Astrocyte (in vitro differentiated cells and primary cell): ENCODE measurements at regions not wholly inside any gene's neighbourhood (a gene's known extent, or its start where the extent isn't known, plus 50 kb on each side); places are given as distances from the start of the nearest gene placed in this dataset.

Experiments used
- DNase-seq: peaks from one replicate; pipeline ENCODE4 v3.0.0-alpha.2; 2010; ENCODE audit warnings: low read depth
- FAIRE-seq: peaks from 2 replicates; lab custom pipeline; 2011; peaks lifted over from hg19 to GRCh38; lab: Jason Lieb, UNC
- H2AFZ ChIP-seq: 2 replicates; pipeline ENCODE4 v1.6.0; 2012; ENCODE audit warnings: low read depth, low read length, inconsistent platforms
- H3K27ac ChIP-seq: 2 replicates; pipeline ENCODE4 v1.5.1; 2011; ENCODE audit warnings: low read depth, low read length, inconsistent platforms
- H3K27me3 ChIP-seq: 2 replicates; pipeline ENCODE4 v1.6.0; 2011; ENCODE audit warnings: low read length, inconsistent platforms; ENCODE audit not compliant: insufficient read depth
- H3K36me3 ChIP-seq: 2 replicates; pipeline ENCODE4 v1.5.1; 2011; ENCODE audit warnings: low read length, inconsistent platforms; ENCODE audit not compliant: insufficient read depth
- H3K4me1 ChIP-seq: 2 replicates; pipeline ENCODE4 v1.5.1; 2011; ENCODE audit warnings: low read length, inconsistent platforms; ENCODE audit not compliant: insufficient read depth
- H3K4me2 ChIP-seq: 2 replicates; pipeline ENCODE4 v1.6.0; 2012; ENCODE audit warnings: low read length, inconsistent platforms
- H3K4me3 ChIP-seq: 2 replicates; pipeline ENCODE4 v1.5.1; 2011; ENCODE audit warnings: low read depth, mild to moderate bottlenecking, low read length, inconsistent platforms; ENCODE audit not compliant: insufficient read depth
- H3K79me2 ChIP-seq: 2 replicates; pipeline ENCODE4 v1.6.0; 2012; ENCODE audit warnings: mild to moderate bottlenecking, low read length, inconsistent platforms; ENCODE audit not compliant: insufficient read depth
- H3K9ac ChIP-seq: 2 replicates; pipeline ENCODE4 v1.6.0; 2012; ENCODE audit warnings: mild to moderate bottlenecking, low read length, inconsistent platforms
- H3K9me3 ChIP-seq: 2 replicates; pipeline ENCODE4 v1.5.1; 2012; ENCODE audit warnings: low read depth, mild to moderate bottlenecking, low read length, inconsistent platforms; ENCODE audit not compliant: insufficient read depth
- H4K20me1 ChIP-seq: 2 replicates; pipeline ENCODE4 v1.6.0; 2012; ENCODE audit warnings: low read length, inconsistent platforms; ENCODE audit not compliant: insufficient read depth
- H3K27ac Mint-ChIP-seq: one replicate; pipeline ENCODE4 v1.8.0; 2021; ENCODE audit warnings: mild to moderate bottlenecking, mixed read lengths; ENCODE audit not compliant: unreplicated experiment
- H3K27me3 Mint-ChIP-seq: one replicate; pipeline ENCODE4 v1.8.0; 2021; ENCODE audit warnings: low read depth, mixed read lengths; ENCODE audit not compliant: unreplicated experiment
- H3K36me3 Mint-ChIP-seq: one replicate; pipeline ENCODE4 v1.8.0; 2021; ENCODE audit warnings: low read depth, mixed read lengths; ENCODE audit not compliant: unreplicated experiment
- H3K4me1 Mint-ChIP-seq: one replicate; pipeline ENCODE4 v1.8.0; 2021; ENCODE audit warnings: low read depth, mixed read lengths; ENCODE audit not compliant: unreplicated experiment
- H3K4me3 Mint-ChIP-seq: one replicate; pipeline ENCODE4 v1.8.0; 2021; ENCODE audit warnings: mild to moderate bottlenecking, moderate library complexity, mixed read lengths; ENCODE audit not compliant: unreplicated experiment
- H3K9me3 Mint-ChIP-seq: one replicate; pipeline ENCODE4 v1.8.0; 2021; ENCODE audit warnings: mild to moderate bottlenecking, mixed read lengths; ENCODE audit not compliant: unreplicated experiment
- EZH2 ChIP-seq: IDR thresholded peaks from 2 replicates; pipeline ENCODE4 v1.6.1; 2012; ENCODE audit warnings: mild to moderate bottlenecking, low read length, inconsistent platforms; ENCODE audit not compliant: insufficient read depth
- TF ChIP-seq, protein P1 (sequence below): IDR thresholded peaks from 2 replicates; pipeline ENCODE4 v1.5.1; 2011; ENCODE audit warnings: low read depth, mild to moderate bottlenecking, inconsistent platforms, low read length, moderate library complexity; ENCODE audit not compliant: insufficient read depth

DNA sequence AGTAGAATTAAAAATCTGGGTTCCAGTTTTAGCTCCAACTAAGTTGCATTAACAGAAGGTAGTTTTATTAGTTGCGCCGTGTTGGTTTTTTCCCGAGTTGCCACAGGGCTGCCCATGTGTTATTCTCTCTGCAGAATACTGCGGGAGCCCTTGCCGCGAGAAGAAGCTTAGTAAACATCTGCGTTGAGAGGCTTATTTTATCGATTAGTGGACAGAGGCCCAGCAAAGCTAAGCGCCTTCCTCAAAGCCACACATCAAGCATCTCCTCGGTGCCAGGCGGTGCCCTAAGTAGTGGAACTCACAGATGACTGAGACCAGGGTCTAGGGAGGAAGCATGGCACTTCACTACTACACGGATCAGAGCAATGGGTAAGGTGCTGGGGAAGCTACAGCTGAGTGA lies 212.3 kb upstream of the IRX5 start:
- H3K4me1 ChIP-seq: no peaks in the 10 kb centered on the region
- Mint-ChIP-seq H3K9me3 (peaks cover 4% of the 10 kb centered on the region), H3K36me3 (no peaks in the 10 kb centered on the region), H3K27ac (no peak overlapping the region), H3K27me3 (peaks cover 5% of the 10 kb centered on the region), H3K4me1 (peaks cover 9% of the 10 kb centered on the region), H3K4me3 (no peak overlapping the region)
- FAIRE-seq (no peak), DNase-seq (no peak)
- no peak overlapping the region for H3K9ac ChIP-seq
- H2AFZ ChIP-seq: no peak overlapping the region
- H3K27me3 ChIP-seq: no peaks in the 10 kb centered on the region
- H3K79me2 ChIP-seq: no peaks in the 10 kb centered on the region
- H3K9me3 ChIP-seq: no peaks in the 10 kb centered on the region
- H3K27ac ChIP-seq: no peak overlapping the region
- no peak overlapping the region for H3K4me3 ChIP-seq
- no peak overlapping the region for H3K4me2 ChIP-seq
- H3K36me3 ChIP-seq: no peaks in the 10 kb centered on the region
- H4K20me1 ChIP-seq: no peaks in the 10 kb centered on the region
- TF ChIP-seq, protein P1, sequence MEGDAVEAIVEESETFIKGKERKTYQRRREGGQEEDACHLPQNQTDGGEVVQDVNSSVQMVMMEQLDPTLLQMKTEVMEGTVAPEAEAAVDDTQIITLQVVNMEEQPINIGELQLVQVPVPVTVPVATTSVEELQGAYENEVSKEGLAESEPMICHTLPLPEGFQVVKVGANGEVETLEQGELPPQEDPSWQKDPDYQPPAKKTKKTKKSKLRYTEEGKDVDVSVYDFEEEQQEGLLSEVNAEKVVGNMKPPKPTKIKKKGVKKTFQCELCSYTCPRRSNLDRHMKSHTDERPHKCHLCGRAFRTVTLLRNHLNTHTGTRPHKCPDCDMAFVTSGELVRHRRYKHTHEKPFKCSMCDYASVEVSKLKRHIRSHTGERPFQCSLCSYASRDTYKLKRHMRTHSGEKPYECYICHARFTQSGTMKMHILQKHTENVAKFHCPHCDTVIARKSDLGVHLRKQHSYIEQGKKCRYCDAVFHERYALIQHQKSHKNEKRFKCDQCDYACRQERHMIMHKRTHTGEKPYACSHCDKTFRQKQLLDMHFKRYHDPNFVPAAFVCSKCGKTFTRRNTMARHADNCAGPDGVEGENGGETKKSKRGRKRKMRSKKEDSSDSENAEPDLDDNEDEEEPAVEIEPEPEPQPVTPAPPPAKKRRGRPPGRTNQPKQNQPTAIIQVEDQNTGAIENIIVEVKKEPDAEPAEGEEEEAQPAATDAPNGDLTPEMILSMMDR: no peak
- TF ChIP-seq EZH2: no peak

DNA sequence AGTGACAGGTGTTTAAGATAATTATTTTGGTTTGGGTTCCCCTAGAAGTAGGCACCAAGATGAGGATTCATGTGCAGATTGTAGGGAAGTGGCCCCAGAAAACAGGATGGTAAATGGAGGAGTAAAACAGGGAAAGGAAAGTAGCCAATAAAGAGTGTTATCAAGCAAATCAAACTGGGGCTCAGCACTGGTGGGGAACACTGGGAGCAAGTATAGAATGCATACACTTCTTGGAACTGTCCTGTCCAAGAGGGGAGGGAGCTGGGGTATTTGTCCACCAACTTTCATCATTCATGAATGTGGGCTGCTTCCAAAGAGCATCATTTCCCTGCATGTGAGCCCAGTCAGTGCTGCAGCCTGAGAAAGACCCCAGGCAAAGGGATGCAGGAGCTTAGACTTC lies 215.7 kb upstream of the IRX5 start:
- no peak for DNase-seq
- no peak for FAIRE-seq
- H3K36me3 Mint-ChIP-seq: no peaks in the 10 kb centered on the region
- no peak overlapping the region for H3K27ac Mint-ChIP-seq
- H2AFZ ChIP-seq: no peak overlapping the region
- no peaks in the 10 kb centered on the region for H3K27me3 ChIP-seq
- no peak for TF ChIP-seq EZH2
- TF ChIP-seq, protein P1: no peak
- H3K27me3 Mint-ChIP-seq: peaks cover 2% of the 10 kb centered on the region
- H3K9me3 ChIP-seq: no peaks in the 10 kb centered on the region
- no peak overlapping the region for H3K27ac ChIP-seq
- H3K4me3 ChIP-seq: no peak overlapping the region
- H3K4me2 ChIP-seq: no peak overlapping the region
- no peaks in the 10 kb centered on the region for H3K36me3 ChIP-seq
- peaks cover 3% of the 10 kb centered on the region for H3K4me1 Mint-ChIP-seq
- no peaks in the 10 kb centered on the region for H3K4me1 ChIP-seq
- no peaks in the 10 kb centered on the region for H3K9me3 Mint-ChIP-seq
- no peaks in the 10 kb centered on the region for H3K79me2 ChIP-seq
- no peak overlapping the region for H3K4me3 Mint-ChIP-seq
- no peak overlapping the region for H3K9ac ChIP-seq
- H4K20me1 ChIP-seq: no peaks in the 10 kb centered on the region

DNA sequence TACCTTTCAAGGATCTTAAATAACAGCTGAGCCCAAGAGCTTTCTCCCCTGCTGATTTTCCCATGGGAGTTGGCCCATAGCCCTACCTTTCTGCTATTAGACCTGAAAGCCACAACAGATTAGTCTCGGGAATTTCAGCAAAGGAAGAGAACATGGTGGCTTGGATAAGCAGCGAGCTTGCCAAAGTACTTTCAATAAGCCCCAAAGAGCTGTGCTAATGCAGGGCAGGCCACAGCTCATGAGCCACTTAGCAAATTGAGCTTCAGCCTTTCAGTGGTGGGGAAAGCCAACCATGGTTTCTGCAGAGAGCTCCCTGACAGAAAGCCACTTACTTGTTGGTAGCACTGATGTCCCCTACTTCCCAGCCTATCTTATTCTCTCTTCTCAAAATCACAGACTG lies 217.8 kb upstream of the IRX5 start:
- Mint-ChIP-seq H3K27ac (no peak overlapping the region), H3K9me3 (no peaks in the 10 kb centered on the region), H3K4me3 (no peak overlapping the region), H3K27me3 (peaks cover 2% of the 10 kb centered on the region), H3K36me3 (no peaks in the 10 kb centered on the region), H3K4me1 (no peaks in the 10 kb centered on the region)
- no peaks in the 10 kb centered on the region for H3K36me3 ChIP-seq
- H2AFZ ChIP-seq: no peak overlapping the region
- TF ChIP-seq, protein P1: no peak
- TF ChIP-seq EZH2: no peak
- H3K4me2 ChIP-seq: no peak overlapping the region
- no peaks in the 10 kb centered on the region for H3K4me1 ChIP-seq
- H3K4me3 ChIP-seq: no peak overlapping the region
- H3K27me3 ChIP-seq: no peaks in the 10 kb centered on the region
- no peaks in the 10 kb centered on the region for H3K79me2 ChIP-seq
- H3K9ac ChIP-seq: no peak overlapping the region
- no peaks in the 10 kb centered on the region for H4K20me1 ChIP-seq
- FAIRE-seq: no peak
- H3K9me3 ChIP-seq: no peaks in the 10 kb centered on the region
- no peak overlapping the region for H3K27ac ChIP-seq
- DNase-seq: no peak
